ENCODE measurements at regions not wholly inside any gene's neighbourhood (a gene's known extent, or its start where the extent isn't known, plus 50 kb on each side); places are given as distances from the start of the nearest gene placed in this dataset.

DNA sequence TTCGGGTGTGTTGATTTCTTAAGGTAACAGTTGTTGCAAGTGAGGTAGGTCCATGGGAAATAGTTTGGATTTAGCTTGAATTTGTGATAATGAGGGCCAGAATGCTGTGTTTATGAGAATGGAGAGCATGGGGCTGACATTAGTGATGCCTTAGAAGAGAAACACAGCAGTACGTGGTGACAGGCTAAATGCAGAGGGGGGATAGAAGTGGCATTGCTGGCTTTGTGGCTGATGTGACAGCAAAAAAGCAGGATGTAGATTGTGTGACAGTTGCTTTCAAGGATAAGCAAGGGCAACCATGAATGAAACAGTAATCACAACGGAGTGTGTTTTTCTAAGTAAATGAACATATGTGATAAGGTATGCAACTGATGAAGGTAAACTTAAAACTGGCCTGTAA is 103.4 kb upstream of the SGCD start:
- TF ChIP-seq BACH2 (CRISPR knock-in tag; IDR thresholded peaks at IDR 0.05; ENCODE audit: borderline replicate concordance): no peak
- TF ChIP-seq, protein P1, sequence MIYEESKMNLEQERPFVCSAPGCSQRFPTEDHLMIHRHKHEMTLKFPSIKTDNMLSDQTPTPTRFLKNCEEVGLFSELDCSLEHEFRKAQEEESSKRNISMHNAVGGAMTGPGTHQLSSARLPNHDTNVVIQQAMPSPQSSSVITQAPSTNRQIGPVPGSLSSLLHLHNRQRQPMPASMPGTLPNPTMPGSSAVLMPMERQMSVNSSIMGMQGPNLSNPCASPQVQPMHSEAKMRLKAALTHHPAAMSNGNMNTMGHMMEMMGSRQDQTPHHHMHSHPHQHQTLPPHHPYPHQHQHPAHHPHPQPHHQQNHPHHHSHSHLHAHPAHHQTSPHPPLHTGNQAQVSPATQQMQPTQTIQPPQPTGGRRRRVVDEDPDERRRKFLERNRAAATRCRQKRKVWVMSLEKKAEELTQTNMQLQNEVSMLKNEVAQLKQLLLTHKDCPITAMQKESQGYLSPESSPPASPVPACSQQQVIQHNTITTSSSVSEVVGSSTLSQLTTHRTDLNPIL (CRISPR knock-in tag; IDR thresholded peaks at IDR 0.05; ENCODE audit: low read depth): no peak
- TF ChIP-seq ZNF8 (CRISPR knock-in tag; IDR thresholded peaks at IDR 0.05): no peak
- TF ChIP-seq, protein P2, sequence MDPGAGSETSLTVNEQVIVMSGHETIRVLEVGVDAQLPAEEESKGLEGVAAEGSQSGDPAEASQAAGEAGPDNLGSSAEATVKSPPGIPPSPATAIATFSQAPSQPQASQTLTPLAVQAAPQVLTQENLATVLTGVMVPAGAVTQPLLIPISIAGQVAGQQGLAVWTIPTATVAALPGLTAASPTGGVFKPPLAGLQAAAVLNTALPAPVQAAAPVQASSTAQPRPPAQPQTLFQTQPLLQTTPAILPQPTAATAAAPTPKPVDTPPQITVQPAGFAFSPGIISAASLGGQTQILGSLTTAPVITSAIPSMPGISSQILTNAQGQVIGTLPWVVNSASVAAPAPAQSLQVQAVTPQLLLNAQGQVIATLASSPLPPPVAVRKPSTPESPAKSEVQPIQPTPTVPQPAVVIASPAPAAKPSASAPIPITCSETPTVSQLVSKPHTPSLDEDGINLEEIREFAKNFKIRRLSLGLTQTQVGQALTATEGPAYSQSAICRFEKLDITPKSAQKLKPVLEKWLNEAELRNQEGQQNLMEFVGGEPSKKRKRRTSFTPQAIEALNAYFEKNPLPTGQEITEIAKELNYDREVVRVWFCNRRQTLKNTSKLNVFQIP (CRISPR knock-in tag; IDR thresholded peaks at IDR 0.05; ENCODE audit: borderline replicate concordance, low read depth): no peak
- TF ChIP-seq PPARA (CRISPR knock-in tag; IDR thresholded peaks at IDR 0.05; ENCODE audit: borderline replicate concordance): no peak
- TF ChIP-seq RARB (CRISPR knock-in tag; IDR thresholded peaks at IDR 0.05): no peak
- TF ChIP-seq ESRRG (CRISPR knock-in tag; IDR thresholded peaks at IDR 0.05): no peak
- TF ChIP-seq TCF4 (CRISPR knock-in tag; IDR thresholded peaks at IDR 0.05; ENCODE audit: borderline replicate concordance): no peak
- TF ChIP-seq ZC3H10 (CRISPR knock-in tag; IDR thresholded peaks at IDR 0.05): no peak
- TF ChIP-seq, protein P3, sequence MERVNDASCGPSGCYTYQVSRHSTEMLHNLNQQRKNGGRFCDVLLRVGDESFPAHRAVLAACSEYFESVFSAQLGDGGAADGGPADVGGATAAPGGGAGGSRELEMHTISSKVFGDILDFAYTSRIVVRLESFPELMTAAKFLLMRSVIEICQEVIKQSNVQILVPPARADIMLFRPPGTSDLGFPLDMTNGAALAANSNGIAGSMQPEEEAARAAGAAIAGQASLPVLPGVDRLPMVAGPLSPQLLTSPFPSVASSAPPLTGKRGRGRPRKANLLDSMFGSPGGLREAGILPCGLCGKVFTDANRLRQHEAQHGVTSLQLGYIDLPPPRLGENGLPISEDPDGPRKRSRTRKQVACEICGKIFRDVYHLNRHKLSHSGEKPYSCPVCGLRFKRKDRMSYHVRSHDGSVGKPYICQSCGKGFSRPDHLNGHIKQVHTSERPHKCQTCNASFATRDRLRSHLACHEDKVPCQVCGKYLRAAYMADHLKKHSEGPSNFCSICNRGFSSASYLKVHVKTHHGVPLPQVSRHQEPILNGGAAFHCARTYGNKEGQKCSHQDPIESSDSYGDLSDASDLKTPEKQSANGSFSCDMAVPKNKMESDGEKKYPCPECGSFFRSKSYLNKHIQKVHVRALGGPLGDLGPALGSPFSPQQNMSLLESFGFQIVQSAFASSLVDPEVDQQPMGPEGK (CRISPR knock-in tag; IDR thresholded peaks at IDR 0.05; ENCODE audit: borderline replicate concordance): no peak
- TF ChIP-seq SNAI2 (CRISPR knock-in tag; IDR thresholded peaks at IDR 0.05): no peak

Data from SK-N-SH treated with all-trans-retinoic acid at 6 μM for 48 hours (cell line).